AG09319 (cell line): ENCODE measurements at regions not wholly inside any gene's neighbourhood (a gene's known extent, or its start where the extent isn't known, plus 50 kb on each side); places are given as distances from the start of the nearest gene placed in this dataset.
"Not testable (repeated sequence)": the region's sequence is repeated elsewhere in the genome, so short reads cannot be mapped to it uniquely, and the experiment has no call there.

ENCODE experiments used
- DNase-seq: peaks from one replicate; pipeline ENCODE4 v3.0.0-alpha.2; 2010; ENCODE audit warnings: low read depth; ENCODE audit errors: extremely low read depth
- TF ChIP-seq, protein P1 (sequence below): IDR thresholded peaks from 2 replicates; pipeline ENCODE4 v1.5.1; 2011; ENCODE audit warnings: low read depth, mild to moderate bottlenecking, inconsistent platforms, low read length, moderate library complexity

DNA sequence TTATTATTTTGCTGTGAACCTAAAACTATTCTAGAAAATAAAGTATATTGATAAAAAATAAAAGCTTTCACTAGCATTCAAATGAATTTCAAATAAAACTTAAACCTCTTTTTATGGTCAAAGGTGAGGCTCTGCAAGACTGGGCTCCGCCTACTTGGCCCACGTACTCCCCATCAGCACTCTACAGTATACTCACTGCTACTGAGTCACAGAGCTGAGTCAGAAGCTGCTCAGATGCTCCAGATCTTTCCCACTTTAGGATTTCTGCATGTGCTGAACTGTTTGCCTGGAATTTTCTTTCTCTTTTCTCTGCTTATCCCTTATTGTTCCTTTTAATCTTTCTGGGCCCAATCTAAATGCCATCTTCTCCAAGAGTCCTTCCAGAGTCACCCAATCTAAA, 331.9 kb upstream of the CCNG1 start:
- DNase-seq: no peak
- TF ChIP-seq, protein P1, sequence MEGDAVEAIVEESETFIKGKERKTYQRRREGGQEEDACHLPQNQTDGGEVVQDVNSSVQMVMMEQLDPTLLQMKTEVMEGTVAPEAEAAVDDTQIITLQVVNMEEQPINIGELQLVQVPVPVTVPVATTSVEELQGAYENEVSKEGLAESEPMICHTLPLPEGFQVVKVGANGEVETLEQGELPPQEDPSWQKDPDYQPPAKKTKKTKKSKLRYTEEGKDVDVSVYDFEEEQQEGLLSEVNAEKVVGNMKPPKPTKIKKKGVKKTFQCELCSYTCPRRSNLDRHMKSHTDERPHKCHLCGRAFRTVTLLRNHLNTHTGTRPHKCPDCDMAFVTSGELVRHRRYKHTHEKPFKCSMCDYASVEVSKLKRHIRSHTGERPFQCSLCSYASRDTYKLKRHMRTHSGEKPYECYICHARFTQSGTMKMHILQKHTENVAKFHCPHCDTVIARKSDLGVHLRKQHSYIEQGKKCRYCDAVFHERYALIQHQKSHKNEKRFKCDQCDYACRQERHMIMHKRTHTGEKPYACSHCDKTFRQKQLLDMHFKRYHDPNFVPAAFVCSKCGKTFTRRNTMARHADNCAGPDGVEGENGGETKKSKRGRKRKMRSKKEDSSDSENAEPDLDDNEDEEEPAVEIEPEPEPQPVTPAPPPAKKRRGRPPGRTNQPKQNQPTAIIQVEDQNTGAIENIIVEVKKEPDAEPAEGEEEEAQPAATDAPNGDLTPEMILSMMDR: no peak

DNA sequence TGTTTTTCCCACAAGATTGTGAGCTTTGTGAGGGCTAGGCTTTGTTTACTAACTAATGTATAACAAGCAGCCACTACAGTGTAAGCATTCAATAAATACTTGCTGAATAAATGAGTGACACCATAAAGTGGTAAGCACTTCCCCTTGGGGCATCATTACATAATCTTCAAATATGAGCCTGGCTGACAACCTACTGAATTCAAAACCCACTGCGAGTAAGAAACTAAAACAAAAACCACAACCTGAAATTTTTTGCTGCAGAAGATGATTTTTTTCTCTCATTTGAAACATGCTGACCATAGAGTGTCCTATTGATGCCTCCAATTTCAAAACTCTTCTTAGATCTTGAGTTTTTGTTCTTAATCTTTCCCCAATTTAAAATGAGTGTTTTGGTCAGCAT, 331.3 kb upstream of the CCNG1 start:
- TF ChIP-seq, protein P1: no peak
- no peak for DNase-seq

DNA sequence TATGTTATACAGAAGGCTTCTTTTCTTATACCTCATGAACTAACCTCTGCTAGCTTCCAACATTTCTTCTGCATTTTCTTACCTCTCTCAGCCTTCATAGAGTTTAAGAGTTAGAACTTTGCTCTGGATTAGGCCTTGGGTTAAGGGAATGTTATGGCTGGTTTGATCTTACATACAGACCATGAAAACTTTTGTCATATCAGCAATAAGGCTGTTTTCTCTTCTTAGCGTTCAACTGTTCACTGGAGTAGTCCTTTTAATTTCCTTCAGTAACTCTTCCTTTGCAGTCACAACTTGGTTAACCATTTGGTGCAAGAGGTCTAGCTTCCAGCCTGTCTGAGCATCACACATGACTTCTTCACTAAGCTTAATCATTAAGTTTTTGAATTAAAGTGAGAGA, 329.0 kb upstream of the CCNG1 start:
- TF ChIP-seq, protein P1: no peak
- DNase-seq: no peak

DNA sequence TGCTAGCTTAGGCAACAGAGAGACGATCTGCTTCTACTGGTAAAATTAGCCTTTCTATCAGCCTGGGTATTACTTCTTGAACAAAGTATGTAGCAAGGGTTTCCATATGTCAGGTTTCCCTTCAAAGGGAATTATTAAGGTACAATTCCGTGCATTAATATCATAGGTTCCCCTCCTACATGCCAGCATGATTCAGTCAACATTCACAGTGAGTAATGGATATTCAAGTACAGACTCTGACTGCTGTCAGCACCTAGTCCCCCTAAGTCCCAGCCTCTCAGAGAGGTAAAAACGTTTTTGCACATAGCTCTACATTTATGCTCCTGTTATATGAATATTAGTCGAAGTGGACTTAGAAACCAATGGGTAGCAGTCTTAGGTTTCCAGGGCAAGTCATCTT, 322.4 kb upstream of the CCNG1 start:
- TF ChIP-seq, protein P1: no peak
- DNase-seq: no peak

DNA sequence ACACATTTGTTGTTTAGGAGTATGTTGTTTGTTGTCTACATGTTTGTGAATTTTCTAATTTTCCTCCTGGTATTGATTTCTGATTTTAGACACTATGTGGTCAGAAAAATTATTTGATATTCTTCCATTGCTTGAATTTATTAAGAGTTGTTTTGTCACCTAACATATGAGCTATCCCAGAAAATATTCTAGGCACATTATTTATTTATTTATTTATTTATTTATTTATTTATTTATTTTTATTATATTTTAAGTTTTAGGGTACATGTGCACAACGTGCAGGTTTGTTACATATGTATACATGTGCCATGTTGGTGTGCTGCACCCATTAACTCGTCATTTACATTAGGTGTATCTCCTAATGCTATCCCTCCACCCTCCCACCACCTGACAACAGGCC, 320.8 kb upstream of the CCNG1 start:
- not testable (repeated sequence) for DNase-seq

DNA sequence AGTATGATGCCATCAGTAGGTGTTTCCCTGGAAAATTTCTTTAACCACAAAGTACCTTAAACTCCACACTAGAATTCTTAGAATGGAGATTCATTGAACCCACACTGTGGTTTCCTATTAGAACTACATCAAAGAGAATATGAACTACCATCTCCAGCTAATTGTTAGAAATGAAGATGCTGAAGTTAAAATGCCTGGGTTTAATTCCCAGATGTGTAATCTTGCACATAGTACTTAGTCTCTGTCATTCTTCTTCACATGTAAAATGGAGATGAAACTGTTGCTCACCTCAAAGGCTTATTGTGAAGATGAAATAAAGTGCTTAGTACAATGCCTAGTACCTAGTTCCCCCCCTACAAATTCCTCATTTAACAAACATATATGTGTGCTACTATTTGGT, 303.3 kb upstream of the CCNG1 start:
- DNase-seq: no peak
- TF ChIP-seq, protein P1: no peak

DNA sequence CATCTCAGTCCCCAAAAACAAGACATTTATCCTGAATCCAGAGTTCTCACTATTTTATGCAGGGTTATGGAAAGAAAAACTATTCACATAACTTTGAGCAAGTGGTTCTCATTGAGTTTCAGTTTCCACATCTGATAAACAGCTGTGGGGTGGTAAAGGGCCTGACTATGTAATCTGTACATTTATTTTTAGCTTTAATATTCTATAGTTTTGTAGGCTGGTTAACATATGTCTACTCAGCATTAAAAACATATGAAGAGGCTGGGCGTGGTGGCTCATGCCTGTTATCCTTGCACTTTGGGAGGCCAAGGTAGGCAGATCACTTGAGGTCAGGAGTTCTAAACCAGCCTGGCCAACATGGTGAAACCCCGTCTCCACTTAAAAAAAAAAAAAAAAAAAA, 301.5 kb upstream of the CCNG1 start:
- TF ChIP-seq, protein P1: no peak
- DNase-seq: no peak

DNA sequence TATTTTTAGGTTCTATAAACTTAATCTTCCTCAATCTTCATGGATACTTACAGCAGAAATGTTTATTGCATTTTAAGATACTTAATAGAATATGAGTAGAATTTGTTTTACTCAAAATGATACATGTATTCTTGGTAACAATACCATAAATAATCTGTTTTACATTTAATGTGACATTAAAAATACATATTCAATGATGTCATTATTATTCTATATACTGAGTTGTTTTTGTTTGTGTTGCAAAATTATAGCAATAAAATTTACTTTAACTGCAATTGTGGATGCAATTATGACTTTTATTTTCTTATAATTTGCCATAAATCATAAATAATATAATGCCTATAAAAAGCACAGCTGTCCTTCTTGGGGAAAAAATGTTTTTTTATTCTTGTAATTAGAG, 275.9 kb upstream of the CCNG1 start:
- no peak for DNase-seq
- TF ChIP-seq, protein P1: no peak
